GM18861 (cell line): ENCODE measurements at regions not wholly inside any gene's neighbourhood (a gene's known extent, or its start where the extent isn't known, plus 50 kb on each side); places are given as distances from the start of the nearest gene placed in this dataset.
"Not testable (repeated sequence)": the region's sequence is repeated elsewhere in the genome, so short reads cannot be mapped to it uniquely, and the experiment has no call there.

Experiments used
- ATAC-seq: cut with Tn5 transposase; IDR thresholded peaks from one replicate; pipeline ENCODE4 v1.9.1; 2021; ENCODE audit not compliant: unreplicated experiment

GRCh38 chr2:138215958-138216357 lies 251.7 kb downstream of the HNMT start:
- no peak for ATAC-seq

- ATAC-seq, result no peak
Observed at GRCh38 chr2:138217975-138218374, 253.7 kb downstream of the HNMT start.

- ATAC-seq, result no peak
Observed at GRCh38 chr2:138218397-138218796, 254.1 kb downstream of the HNMT start.

GRCh38 chr2:138219961-138220360 lies 255.7 kb downstream of the HNMT start:
- no peak for ATAC-seq

GRCh38 chr2:138221358-138221757 lies 257.1 kb downstream of the HNMT start:
- no peak for ATAC-seq

- ATAC-seq, result no peak
Observed at GRCh38 chr2:138223319-138223718, 259.0 kb downstream of the HNMT start.

GRCh38 chr2:138227195-138227594 lies 262.9 kb downstream of the HNMT start:
- no peak for ATAC-seq

- ATAC-seq, result no peak
Observed at GRCh38 chr2:138228101-138228500, 263.8 kb downstream of the HNMT start.

GRCh38 chr2:138234265-138234664 lies 267.3 kb upstream of the SPOPL start:
- ATAC-seq, result no peak

GRCh38 chr2:138235041-138235440 lies 266.5 kb upstream of the SPOPL start:
- ATAC-seq, result no peak

- ATAC-seq, result no peak
Observed at GRCh38 chr2:138236142-138236541, 265.4 kb upstream of the SPOPL start.

- no peak for ATAC-seq
Observed at GRCh38 chr2:138237667-138238384, 263.7 kb upstream of the SPOPL start.

- no peak for ATAC-seq
Observed at GRCh38 chr2:138238908-138239307, 262.7 kb upstream of the SPOPL start.

GRCh38 chr2:138239902-138240491 lies 261.6 kb upstream of the SPOPL start:
- no peak for ATAC-seq

- ATAC-seq, result no peak
Observed at GRCh38 chr2:138243372-138243771, 258.2 kb upstream of the SPOPL start.

- ATAC-seq, result no peak
Observed at GRCh38 chr2:138244501-138244925, 257.1 kb upstream of the SPOPL start.

- no peak for ATAC-seq
Observed at GRCh38 chr2:138245310-138245709, 256.3 kb upstream of the SPOPL start.

- ATAC-seq, result no peak
Observed at GRCh38 chr2:138247302-138247701, 254.3 kb upstream of the SPOPL start.

GRCh38 chr2:138249207-138249606 lies 252.4 kb upstream of the SPOPL start:
- no peak for ATAC-seq

GRCh38 chr2:138250843-138251320 lies 250.7 kb upstream of the SPOPL start:
- ATAC-seq, result not testable (repeated sequence)

GRCh38 chr2:138252587-138252986 lies 249.0 kb upstream of the SPOPL start:
- no peak for ATAC-seq

- ATAC-seq, result no peak
Observed at GRCh38 chr2:138255670-138256069, 245.9 kb upstream of the SPOPL start.
